Nephron (organoid): ENCODE measurements at regions not wholly inside any gene's neighbourhood (a gene's known extent, or its start where the extent isn't known, plus 50 kb on each side); places are given as distances from the start of the nearest gene placed in this dataset.

ENCODE experiments used
- H3K27ac Mint-ChIP-seq, 3 experiments: 2 replicates each; pipeline ENCODE4 v1.8.0; 2020; ENCODE audit warnings: mixed read lengths in 3 of 3, mild to moderate bottlenecking in 2 of 3, moderate library complexity in 1 of 3
- H3K27me3 Mint-ChIP-seq: 2 replicates; pipeline ENCODE4 v1.8.0; 2021; ENCODE audit warnings: low read depth, mild to moderate bottlenecking, moderate library complexity, mixed read lengths
- H3K36me3 Mint-ChIP-seq: 2 replicates; pipeline ENCODE4 v1.8.0; 2020; ENCODE audit warnings: low read depth, mixed read lengths
- H3K4me1 Mint-ChIP-seq: 2 replicates; pipeline ENCODE4 v1.8.0; 2020; ENCODE audit warnings: mixed read lengths
- H3K4me3 Mint-ChIP-seq, 3 experiments: 2 replicates each; pipeline ENCODE4 v1.8.0; 2020; ENCODE audit warnings: mild to moderate bottlenecking in 3 of 3, mixed read lengths in 3 of 3, moderate library complexity in 2 of 3
- H3K9me3 Mint-ChIP-seq: 2 replicates; pipeline ENCODE4 v1.8.0; 2020; ENCODE audit warnings: mixed read lengths
- TF ChIP-seq, protein P1 (sequence below), 3 experiments: fragments of 200-600 bp; sonication (generic); IDR thresholded peaks; one replicate each; pipeline ENCODE4 v1.5.0; 2021; ENCODE audit warnings: antibody characterized with exemption in 3 of 3; ENCODE audit not compliant: unreplicated experiment in 3 of 3

DNA sequence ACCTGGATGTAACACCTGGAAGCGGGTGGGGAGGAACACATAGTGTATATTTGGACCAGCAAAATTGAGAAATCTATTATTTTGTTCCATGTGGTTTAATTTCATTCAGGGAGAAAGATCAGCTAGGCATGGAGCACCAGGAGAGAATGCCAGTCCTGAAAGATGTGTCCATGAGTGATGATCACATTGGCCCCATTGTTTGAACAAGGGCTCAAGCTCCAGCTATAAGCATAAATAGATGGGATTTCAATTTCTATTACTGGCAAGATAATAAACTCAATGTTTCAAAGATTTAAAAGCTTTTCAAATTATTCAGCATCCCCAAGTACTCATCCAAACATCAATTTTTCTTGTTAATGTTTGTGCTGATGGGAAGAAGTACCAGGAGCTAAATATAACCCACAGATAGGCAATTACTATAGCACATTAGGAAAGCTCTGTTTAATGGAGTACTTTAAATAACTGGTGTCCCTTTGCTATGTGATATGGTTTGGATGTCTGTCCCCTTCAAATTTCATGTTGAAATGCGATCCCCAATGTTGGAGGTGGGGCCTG lies 275.3 kb upstream of the PHYHIPL start:
- Mint-ChIP-seq H3K4me1 (peaks cover 20% of the 10 kb centered on the region), H3K36me3 (no peaks in the 10 kb centered on the region), H3K9me3 (peaks cover 14% of the 10 kb centered on the region), H3K27ac (no peak overlapping the region), H3K4me3 (no peak overlapping the region), H3K27me3 (no peaks in the 10 kb centered on the region)
- TF ChIP-seq, protein P1, sequence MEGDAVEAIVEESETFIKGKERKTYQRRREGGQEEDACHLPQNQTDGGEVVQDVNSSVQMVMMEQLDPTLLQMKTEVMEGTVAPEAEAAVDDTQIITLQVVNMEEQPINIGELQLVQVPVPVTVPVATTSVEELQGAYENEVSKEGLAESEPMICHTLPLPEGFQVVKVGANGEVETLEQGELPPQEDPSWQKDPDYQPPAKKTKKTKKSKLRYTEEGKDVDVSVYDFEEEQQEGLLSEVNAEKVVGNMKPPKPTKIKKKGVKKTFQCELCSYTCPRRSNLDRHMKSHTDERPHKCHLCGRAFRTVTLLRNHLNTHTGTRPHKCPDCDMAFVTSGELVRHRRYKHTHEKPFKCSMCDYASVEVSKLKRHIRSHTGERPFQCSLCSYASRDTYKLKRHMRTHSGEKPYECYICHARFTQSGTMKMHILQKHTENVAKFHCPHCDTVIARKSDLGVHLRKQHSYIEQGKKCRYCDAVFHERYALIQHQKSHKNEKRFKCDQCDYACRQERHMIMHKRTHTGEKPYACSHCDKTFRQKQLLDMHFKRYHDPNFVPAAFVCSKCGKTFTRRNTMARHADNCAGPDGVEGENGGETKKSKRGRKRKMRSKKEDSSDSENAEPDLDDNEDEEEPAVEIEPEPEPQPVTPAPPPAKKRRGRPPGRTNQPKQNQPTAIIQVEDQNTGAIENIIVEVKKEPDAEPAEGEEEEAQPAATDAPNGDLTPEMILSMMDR (IDR thresholded peaks at IDR 0.05; ENCODE audit: unreplicated experiment in 3 of 3) = no peak

GRCh38 chr10:58903071-58903470 lies 273.4 kb upstream of the PHYHIPL start:
- Mint-ChIP-seq H3K27ac (no peak overlapping the region), H3K9me3 (peaks cover 14% of the 10 kb centered on the region), H3K4me3 (no peak overlapping the region), H3K36me3 (no peaks in the 10 kb centered on the region), H3K4me1 (peaks cover under 1% of the 10 kb centered on the region), H3K27me3 (no peaks in the 10 kb centered on the region)
- TF ChIP-seq, protein P1 (IDR thresholded peaks at IDR 0.05; ENCODE audit: unreplicated experiment in 3 of 3) = no peak

- H3K9me3 Mint-ChIP-seq = no peaks in the 10 kb centered on the region
- TF ChIP-seq, protein P1 (IDR thresholded peaks at IDR 0.05; ENCODE audit: unreplicated experiment in 3 of 3) = no peak
- no peaks in the 10 kb centered on the region for H3K27me3 Mint-ChIP-seq
- no peaks in the 10 kb centered on the region for H3K36me3 Mint-ChIP-seq
- H3K27ac Mint-ChIP-seq = no peak overlapping the region
- H3K4me1 Mint-ChIP-seq = no peaks in the 10 kb centered on the region
- H3K4me3 Mint-ChIP-seq = no peak overlapping the region
Measured at GRCh38 chr10:58909881-58910280, 266.6 kb upstream of the PHYHIPL start.

GRCh38 chr10:58913717-58914116 lies 262.7 kb upstream of the PHYHIPL start:
- Mint-ChIP-seq H3K27me3 (no peaks in the 10 kb centered on the region), H3K36me3 (no peaks in the 10 kb centered on the region), H3K9me3 (no peaks in the 10 kb centered on the region), H3K4me3 (no peak overlapping the region), H3K27ac (no peak overlapping the region), H3K4me1 (no peaks in the 10 kb centered on the region)
- TF ChIP-seq, protein P1 (IDR thresholded peaks at IDR 0.05; ENCODE audit: unreplicated experiment in 3 of 3) = no peak

GRCh38 chr10:58918887-58919286 lies 257.6 kb upstream of the PHYHIPL start:
- TF ChIP-seq, protein P1 (IDR thresholded peaks at IDR 0.05; ENCODE audit: unreplicated experiment in 3 of 3) = no peak
- Mint-ChIP-seq H3K9me3 (no peaks in the 10 kb centered on the region), H3K27me3 (no peaks in the 10 kb centered on the region), H3K4me1 (peaks cover 14% of the 10 kb centered on the region), H3K36me3 (no peaks in the 10 kb centered on the region), H3K4me3 (no peak overlapping the region), H3K27ac (no peak overlapping the region)

DNA sequence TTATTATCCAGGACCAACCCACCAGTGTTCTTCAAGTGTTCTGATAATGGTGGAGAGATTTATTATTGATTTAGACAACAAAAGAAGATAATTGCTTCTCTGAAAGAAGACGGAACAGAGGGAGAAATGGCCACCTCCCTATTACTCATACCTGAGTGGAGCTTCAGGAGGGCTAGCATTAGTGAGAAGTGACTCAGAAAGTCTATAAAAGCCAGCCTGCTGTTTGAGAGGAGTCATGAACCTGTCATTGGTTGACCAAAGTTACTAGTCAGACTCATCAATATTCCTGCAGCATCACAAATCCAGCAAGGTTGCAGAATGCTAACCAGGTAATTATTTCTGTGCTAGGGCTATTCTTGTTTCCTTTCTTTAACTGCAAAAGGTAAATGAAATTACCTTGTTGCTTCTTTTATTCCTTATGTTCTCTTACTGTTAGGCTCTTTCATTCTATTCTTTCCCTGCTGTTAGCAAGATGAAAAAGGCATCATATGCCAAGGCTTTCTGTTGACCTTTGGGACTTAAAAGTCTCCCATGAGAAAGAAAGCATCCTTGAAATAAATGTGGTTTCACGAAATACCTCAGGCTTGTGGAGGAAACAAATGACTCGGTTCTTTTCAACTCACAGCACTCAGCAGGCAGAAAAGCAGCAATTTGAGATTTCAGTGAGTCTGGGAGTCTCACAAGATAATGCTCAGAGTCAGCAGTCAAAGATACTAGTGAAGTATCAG lies 256.4 kb upstream of the PHYHIPL start:
- Mint-ChIP-seq H3K9me3 (no peaks in the 10 kb centered on the region), H3K27ac (peak overlapping the region; percentile 39 to 85 (median 58)), H3K27me3 (no peaks in the 10 kb centered on the region), H3K4me1 (peaks cover 14% of the 10 kb centered on the region), H3K4me3 (no peak overlapping the region), H3K36me3 (no peaks in the 10 kb centered on the region)
- TF ChIP-seq, protein P1 (IDR thresholded peaks at IDR 0.05; ENCODE audit: unreplicated experiment in 3 of 3) = no peak
